NOMO-1 treated with dmso at 0.1 percent for 144 hours (cell line): ENCODE measurements at regions not wholly inside any gene's neighbourhood (a gene's known extent, or its start where the extent isn't known, plus 50 kb on each side); places are given as distances from the start of the nearest gene placed in this dataset.

ENCODE experiments used
- DNase-seq: peaks from one replicate; lab custom pipeline; 2025; ENCODE audit not compliant: unreplicated experiment; lab: John Stamatoyannopoulos, UW

- DNase-seq: no peak
These were observed 175.0 kb downstream of the NEDD1 start for GRCh38 chr12:97082029-97082428.

GRCh38 chr12:97093187-97093683, 186.2 kb downstream of the NEDD1 start:
- no peak for DNase-seq

GRCh38 chr12:97097734-97098133, 190.7 kb downstream of the NEDD1 start:
- DNase-seq: no peak

- DNase-seq: no peak
These were observed 202.4 kb downstream of the NEDD1 start for GRCh38 chr12:97109441-97109840.

- DNase-seq: no peak
These were observed 205.1 kb downstream of the NEDD1 start for GRCh38 chr12:97112136-97112535.

- no peak for DNase-seq
These were observed 211.8 kb downstream of the NEDD1 start for GRCh38 chr12:97118796-97119375.

GRCh38 chr12:97127061-97127460, 220.0 kb downstream of the NEDD1 start:
- DNase-seq: no peak

- DNase-seq: no peak
These were observed 224.3 kb downstream of the NEDD1 start for GRCh38 chr12:97131220-97131981.

- no peak for DNase-seq
These were observed 225.2 kb downstream of the NEDD1 start for GRCh38 chr12:97132270-97132669.

GRCh38 chr12:97134495-97134894, 227.4 kb downstream of the NEDD1 start:
- DNase-seq: no peak

- DNase-seq: peak; percentile 27
These were observed 233.3 kb downstream of the NEDD1 start for GRCh38 chr12:97140355-97140754.

- DNase-seq: no peak
These were observed 235.8 kb downstream of the NEDD1 start for GRCh38 chr12:97142737-97143410.

- peak; percentile 65 for DNase-seq
These were observed 242.0 kb downstream of the NEDD1 start for GRCh38 chr12:97148941-97149559.

GRCh38 chr12:97151481-97151880, 244.4 kb downstream of the NEDD1 start:
- no peak for DNase-seq

GRCh38 chr12:97159377-97159776, 252.3 kb downstream of the NEDD1 start:
- DNase-seq: no peak

- no peak for DNase-seq
These were observed 253.2 kb downstream of the NEDD1 start for GRCh38 chr12:97160277-97160676.

- DNase-seq: no peak
These were observed 255.1 kb downstream of the NEDD1 start for GRCh38 chr12:97162173-97162572.

- peak; percentile 48 for DNase-seq
These were observed 257.9 kb downstream of the NEDD1 start for GRCh38 chr12:97164936-97165335.

GRCh38 chr12:97167598-97167997, 260.5 kb downstream of the NEDD1 start:
- peak; percentile 57 for DNase-seq

- no peak for DNase-seq
These were observed 261.7 kb downstream of the NEDD1 start for GRCh38 chr12:97168804-97169203.

- DNase-seq: no peak
These were observed 263.0 kb downstream of the NEDD1 start for GRCh38 chr12:97169889-97170567.
